Endodermal cell (in vitro differentiated cells): ENCODE measurements at regions not wholly inside any gene's neighbourhood (a gene's known extent, or its start where the extent isn't known, plus 50 kb on each side); places are given as distances from the start of the nearest gene placed in this dataset.

Experiments
- DNase-seq: peaks from one replicate; pipeline ENCODE4 v3.0.0-alpha.2; 2017
- H3K27ac ChIP-seq: 2 replicates; pipeline ENCODE4 v1.5.1; 2013; ENCODE audit warnings: mild to moderate bottlenecking, low read depth, low read length, moderate library complexity
- H3K27me3 ChIP-seq: 2 replicates; pipeline ENCODE4 v1.6.1; 2013; ENCODE audit warnings: mild to moderate bottlenecking, low read length, moderate library complexity; ENCODE audit not compliant: insufficient read depth, control insufficient read depth, poor library complexity, severe bottlenecking
- H3K36me3 ChIP-seq: 2 replicates; pipeline ENCODE4 v1.7.0; 2013; ENCODE audit warnings: mild to moderate bottlenecking, low read length, moderate library complexity; ENCODE audit not compliant: control insufficient read depth, insufficient read depth
- H3K4me1 ChIP-seq: one replicate; pipeline ENCODE4 v1.7.0; 2013; ENCODE audit warnings: low read length; ENCODE audit not compliant: control insufficient read depth, insufficient read depth
- H3K4me3 ChIP-seq: 2 replicates; pipeline ENCODE4 v1.5.1; 2013; ENCODE audit warnings: mild to moderate bottlenecking, low read length, moderate library complexity
- H3K9ac ChIP-seq: 2 replicates; pipeline ENCODE4 v1.6.1; 2013; ENCODE audit warnings: mild to moderate bottlenecking, low read length, moderate library complexity; ENCODE audit not compliant: poor library complexity, severe bottlenecking; ENCODE audit errors: extremely low read depth
- H3K9me3 ChIP-seq: 2 replicates; pipeline ENCODE4 v1.6.1; 2013; ENCODE audit warnings: mild to moderate bottlenecking, low read length, moderate library complexity; ENCODE audit not compliant: control insufficient read depth
- H3K27ac Mint-ChIP-seq: 2 replicates; pipeline ENCODE4 v1.8.0; 2020; ENCODE audit warnings: mixed read lengths
- H3K27me3 Mint-ChIP-seq: 2 replicates; pipeline ENCODE4 v1.8.0; 2021; ENCODE audit warnings: mild to moderate bottlenecking, mixed read lengths; ENCODE audit not compliant: insufficient read depth
- H3K36me3 Mint-ChIP-seq: 2 replicates; pipeline ENCODE4 v1.8.0; 2020; ENCODE audit warnings: low read depth, mixed read lengths
- H3K4me1 Mint-ChIP-seq: 2 replicates; pipeline ENCODE4 v1.8.0; 2020; ENCODE audit warnings: mixed read lengths
- H3K4me3 Mint-ChIP-seq: 2 replicates; pipeline ENCODE4 v1.8.0; 2020; ENCODE audit warnings: mild to moderate bottlenecking, moderate library complexity, mixed read lengths
- H3K9me3 Mint-ChIP-seq: 2 replicates; pipeline ENCODE4 v1.8.0; 2020; ENCODE audit warnings: mild to moderate bottlenecking, mixed read lengths
- CTCF ChIP-seq: fragments of 200-600 bp; sonication (generic); conservative IDR thresholded peaks from 2 replicates; pipeline ENCODE4 v1.5.0; 2021; ENCODE audit warnings: antibody characterized with exemption, mild to moderate bottlenecking
- WGBS, 2 experiments: methylation state at CpG; one replicate each; pipeline versions ENCODE4 v1.1.5 to v1.1.7; 2013; ENCODE audit warnings: missing lambda C conversion rate in 2 of 2, mixed read lengths in 1 of 2; ENCODE audit not compliant: insufficient coverage in 1 of 2, insufficient read length in 1 of 2; 5-methylcytosine and 5-hydroxymethylcytosine counted together

GRCh38 chr1:14108356-14109275 is 408.6 kb downstream of the PRDM2 start:
- no peak overlapping the region for H3K4me3 ChIP-seq
- no peaks in the 10 kb centered on the region for H3K4me1 ChIP-seq
- no peak for TF ChIP-seq CTCF
- Mint-ChIP-seq H3K4me1 (no peaks in the 10 kb centered on the region), H3K27me3 (peaks cover 31% of the 10 kb centered on the region), H3K4me3 (no peak overlapping the region), H3K36me3 (no peaks in the 10 kb centered on the region), H3K27ac (no peak overlapping the region), H3K9me3 (no peaks in the 10 kb centered on the region)
- peaks cover 45% of the 10 kb centered on the region for H3K27me3 ChIP-seq
- H3K27ac ChIP-seq: no peak overlapping the region
- H3K9me3 ChIP-seq: no peaks in the 10 kb centered on the region
- no peak overlapping the region for H3K9ac ChIP-seq
- DNase-seq: no peak
- 83 to 85% methylated on average over 12 to 14 of the region's 14 CpGs for WGBS, 2 experiments
- H3K36me3 ChIP-seq: no peaks in the 10 kb centered on the region

- H3K36me3 ChIP-seq: no peaks in the 10 kb centered on the region
- no peaks in the 10 kb centered on the region for H3K36me3 Mint-ChIP-seq
- H3K27ac Mint-ChIP-seq: no peak overlapping the region
- no peak overlapping the region for H3K4me3 ChIP-seq
- no peaks in the 10 kb centered on the region for H3K9me3 ChIP-seq
- no peaks in the 10 kb centered on the region for H3K4me1 ChIP-seq
- H3K27ac ChIP-seq: no peak overlapping the region
- H3K9ac ChIP-seq: no peak overlapping the region
- no peak overlapping the region for H3K4me3 Mint-ChIP-seq
- peaks cover 30% of the 10 kb centered on the region for H3K27me3 Mint-ChIP-seq
- no peak for DNase-seq
- WGBS, 2 experiments: 83 to 88% methylated on average over 1 of the region's 1 CpG
- no peak for TF ChIP-seq CTCF
- H3K27me3 ChIP-seq: peaks cover 39% of the 10 kb centered on the region
- no peaks in the 10 kb centered on the region for H3K4me1 Mint-ChIP-seq
- H3K9me3 Mint-ChIP-seq: no peaks in the 10 kb centered on the region
Observed at GRCh38 chr1:14109276-14109635, 409.3 kb downstream of the PRDM2 start.

GRCh38 chr1:14110040-14110439 is 410.1 kb downstream of the PRDM2 start:
- no peak overlapping the region for H3K4me3 ChIP-seq
- H3K27me3 ChIP-seq: peaks cover 31% of the 10 kb centered on the region
- peaks cover 24% of the 10 kb centered on the region for H3K27me3 Mint-ChIP-seq
- no peaks in the 10 kb centered on the region for H3K9me3 Mint-ChIP-seq
- no peak for TF ChIP-seq CTCF
- no peaks in the 10 kb centered on the region for H3K4me1 ChIP-seq
- 88 to 95% methylated on average over 2 of the region's 2 CpGs for WGBS, 2 experiments
- H3K36me3 Mint-ChIP-seq: no peaks in the 10 kb centered on the region
- H3K27ac Mint-ChIP-seq: no peak overlapping the region
- H3K36me3 ChIP-seq: no peaks in the 10 kb centered on the region
- no peaks in the 10 kb centered on the region for H3K4me1 Mint-ChIP-seq
- DNase-seq: no peak
- no peak overlapping the region for H3K27ac ChIP-seq
- H3K9ac ChIP-seq: no peak overlapping the region
- H3K4me3 Mint-ChIP-seq: no peak overlapping the region
- no peaks in the 10 kb centered on the region for H3K9me3 ChIP-seq
